Inflammatory macrophage (primary cell): ENCODE measurements at regions not wholly inside any gene's neighbourhood (a gene's known extent, or its start where the extent isn't known, plus 50 kb on each side); places are given as distances from the start of the nearest gene placed in this dataset.
"Not testable (repeated sequence)": the region's sequence is repeated elsewhere in the genome, so short reads cannot be mapped to it uniquely, and the experiment has no call there.

Experiments
- DNase-seq, 2 donors: peaks; one replicate each; pipeline ENCODE4 v3.0.0-alpha.2; 2020 to 2022

- DNase-seq: not testable (repeated sequence)
Observed at GRCh38 chr1:91207691-91208090, 185.9 kb upstream of the ZNF644 start.

- not testable (repeated sequence) for DNase-seq
Observed at GRCh38 chr1:91204150-91204549, 182.3 kb upstream of the ZNF644 start.

- no peak for DNase-seq
Observed at GRCh38 chr1:91201694-91202093, 179.9 kb upstream of the ZNF644 start.

- peak in 1 of 2 donors; percentile 4 for DNase-seq
Observed at GRCh38 chr1:91201176-91201575, 179.3 kb upstream of the ZNF644 start.

GRCh38 chr1:91200675-91201074 is 178.8 kb upstream of the ZNF644 start:
- DNase-seq: no peak

- DNase-seq: no peak
Observed at GRCh38 chr1:91199988-91200387, 178.2 kb upstream of the ZNF644 start.

- no peak for DNase-seq
Observed at GRCh38 chr1:91190996-91191395, 169.2 kb upstream of the ZNF644 start.

- DNase-seq: no peak
Observed at GRCh38 chr1:91189096-91189495, 167.3 kb upstream of the ZNF644 start.

- not testable (repeated sequence) for DNase-seq
Observed at GRCh38 chr1:91182807-91183206, 161.0 kb upstream of the ZNF644 start.

- no peak for DNase-seq
Observed at GRCh38 chr1:91176250-91176649, 154.4 kb upstream of the ZNF644 start.

GRCh38 chr1:91174734-91175133 is 152.9 kb upstream of the ZNF644 start:
- DNase-seq: no peak

- DNase-seq: no peak
Observed at GRCh38 chr1:91173346-91173890, 151.6 kb upstream of the ZNF644 start.

- DNase-seq: no peak
Observed at GRCh38 chr1:91172541-91172940, 150.7 kb upstream of the ZNF644 start.

GRCh38 chr1:91171898-91172297 is 150.1 kb upstream of the ZNF644 start:
- DNase-seq: no peak

- no peak for DNase-seq
Observed at GRCh38 chr1:91170571-91170970, 148.7 kb upstream of the ZNF644 start.

- peak; percentile 66 to 69 for DNase-seq
Observed at GRCh38 chr1:91166106-91166712, 144.4 kb upstream of the ZNF644 start.

GRCh38 chr1:91165033-91165654 is 143.3 kb upstream of the ZNF644 start:
- DNase-seq: peak; percentile 73 to 77

- DNase-seq: no peak
Observed at GRCh38 chr1:91162613-91163012, 140.8 kb upstream of the ZNF644 start.

GRCh38 chr1:91161749-91162148 is 139.9 kb upstream of the ZNF644 start:
- no peak for DNase-seq

- DNase-seq: no peak
Observed at GRCh38 chr1:91161166-91161565, 139.3 kb upstream of the ZNF644 start.

GRCh38 chr1:91160363-91161075 is 138.7 kb upstream of the ZNF644 start:
- DNase-seq: no peak

GRCh38 chr1:91153341-91153740 is 131.5 kb upstream of the ZNF644 start:
- peak; percentile 34 to 55 for DNase-seq

GRCh38 chr1:91152331-91152730 is 130.5 kb upstream of the ZNF644 start:
- no peak for DNase-seq

- peak in 1 of 2 donors; percentile 29 for DNase-seq
Observed at GRCh38 chr1:91151702-91152101, 129.9 kb upstream of the ZNF644 start.
